Keratinocyte (primary cell): ENCODE measurements at regions not wholly inside any gene's neighbourhood (a gene's known extent, or its start where the extent isn't known, plus 50 kb on each side); places are given as distances from the start of the nearest gene placed in this dataset.

Experiments
- DNase-seq: peaks from one replicate; pipeline ENCODE4 v3.0.0-alpha.2; 2011; ENCODE audit warnings: low read depth, missing footprints, low spot score
- FAIRE-seq: peaks from 2 replicates; lab custom pipeline; 2011; peaks lifted over from hg19 to GRCh38; lab: Jason Lieb, UNC
- H2AFZ ChIP-seq: 2 replicates; pipeline ENCODE4 v1.6.0; 2012; ENCODE audit warnings: low read length, control low read depth, inconsistent platforms; ENCODE audit not compliant: control insufficient read depth
- H3K27ac ChIP-seq: 2 replicates; pipeline ENCODE4 v1.5.1; 2011; ENCODE audit warnings: low read length; ENCODE audit not compliant: control insufficient read depth, insufficient read depth
- H3K27me3 ChIP-seq: 3 replicates; pipeline ENCODE4 v1.6.0; 2011; ENCODE audit warnings: low read length; ENCODE audit not compliant: control insufficient read depth, insufficient read depth; ENCODE audit errors: extremely low read depth
- H3K36me3 ChIP-seq, 2 experiments: 2 replicates in 1 of 2; 3 replicates in 1 of 2; pipeline ENCODE4 v1.5.1; 2011; ENCODE audit warnings: low read length in 2 of 2, mild to moderate bottlenecking in 1 of 2; ENCODE audit not compliant: control insufficient read depth in 2 of 2, insufficient read depth in 2 of 2; ENCODE audit errors: extremely low read depth in 1 of 2
- H3K4me1 ChIP-seq: 3 replicates; pipeline ENCODE4 v1.5.1; 2011; ENCODE audit warnings: low read length; ENCODE audit not compliant: control insufficient read depth, insufficient read depth; ENCODE audit errors: extremely low read depth
- H3K4me2 ChIP-seq: 3 replicates; pipeline ENCODE4 v1.6.0; 2011; ENCODE audit warnings: low read depth, low read length; ENCODE audit not compliant: control insufficient read depth, insufficient read depth; ENCODE audit errors: extremely low read depth
- H3K4me3 ChIP-seq, 3 experiments: fragments of 200-600 bp in 1 of 3; sonication (generic) in 1 of 3; 2 replicates in 2 of 3; 3 replicates in 1 of 3; pipeline ENCODE4 v1.5.1; 2011 to 2016; ENCODE audit warnings: low read length in 3 of 3, mild to moderate bottlenecking in 3 of 3, control low read depth in 2 of 3, inconsistent platforms in 1 of 3, low read depth in 1 of 3, mixed read lengths in 1 of 3, mixed run types in 1 of 3, moderate library complexity in 1 of 3; ENCODE audit not compliant: control insufficient read depth in 2 of 3, insufficient read depth in 2 of 3; ENCODE audit errors: extremely low read depth in 1 of 3
- H3K79me2 ChIP-seq: 2 replicates; pipeline ENCODE4 v1.6.0; 2012; ENCODE audit warnings: low read length; ENCODE audit not compliant: control insufficient read depth, insufficient read depth
- H3K9ac ChIP-seq: 3 replicates; pipeline ENCODE4 v1.6.0; 2011; ENCODE audit warnings: low read length; ENCODE audit not compliant: control insufficient read depth, insufficient read depth; ENCODE audit errors: extremely low read depth
- H3K9me1 ChIP-seq: 3 replicates; pipeline ENCODE4 v1.6.0; 2011; ENCODE audit warnings: low read length; ENCODE audit not compliant: control insufficient read depth, insufficient read depth; ENCODE audit errors: extremely low read depth
- H3K9me3 ChIP-seq: 2 replicates; pipeline ENCODE4 v1.5.1; 2012; ENCODE audit warnings: low read depth, low read length; ENCODE audit not compliant: control insufficient read depth
- H4K20me1 ChIP-seq: 3 replicates; pipeline ENCODE4 v1.6.0; 2011; ENCODE audit warnings: low read length; ENCODE audit not compliant: control insufficient read depth, insufficient read depth; ENCODE audit errors: extremely low read depth
- CTCF ChIP-seq, 3 experiments: IDR thresholded peaks in 1 of 3; conservative IDR thresholded peaks in 1 of 3; optimal IDR thresholded peaks in 1 of 3; 2 replicates in 2 of 3; 3 replicates in 1 of 3; pipeline versions ENCODE3 to v1.5.1; 2011; ENCODE audit warnings: low read length in 3 of 3, mild to moderate bottlenecking in 3 of 3, moderate library complexity in 2 of 3, control low read depth in 1 of 3, inconsistent platforms in 1 of 3; ENCODE audit not compliant: insufficient read depth in 2 of 3; ENCODE audit errors: extremely low read depth in 1 of 3
- EZH2 ChIP-seq: IDR thresholded peaks from one replicate; pipeline ENCODE4 v1.6.1; 2012; ENCODE audit warnings: inconsistent platforms, mild to moderate bottlenecking, low read length, moderate library complexity
- dilution Hi-C: fragments of 300-500 bp; cut with MboI; formaldehyde crosslinking; loops from one replicate; pipeline ENCODE4 v1.7.0; 2020; ENCODE audit warnings: low sequenced_read_pairs; ENCODE audit not compliant: extremely low pct_ligation_motif_present

DNA sequence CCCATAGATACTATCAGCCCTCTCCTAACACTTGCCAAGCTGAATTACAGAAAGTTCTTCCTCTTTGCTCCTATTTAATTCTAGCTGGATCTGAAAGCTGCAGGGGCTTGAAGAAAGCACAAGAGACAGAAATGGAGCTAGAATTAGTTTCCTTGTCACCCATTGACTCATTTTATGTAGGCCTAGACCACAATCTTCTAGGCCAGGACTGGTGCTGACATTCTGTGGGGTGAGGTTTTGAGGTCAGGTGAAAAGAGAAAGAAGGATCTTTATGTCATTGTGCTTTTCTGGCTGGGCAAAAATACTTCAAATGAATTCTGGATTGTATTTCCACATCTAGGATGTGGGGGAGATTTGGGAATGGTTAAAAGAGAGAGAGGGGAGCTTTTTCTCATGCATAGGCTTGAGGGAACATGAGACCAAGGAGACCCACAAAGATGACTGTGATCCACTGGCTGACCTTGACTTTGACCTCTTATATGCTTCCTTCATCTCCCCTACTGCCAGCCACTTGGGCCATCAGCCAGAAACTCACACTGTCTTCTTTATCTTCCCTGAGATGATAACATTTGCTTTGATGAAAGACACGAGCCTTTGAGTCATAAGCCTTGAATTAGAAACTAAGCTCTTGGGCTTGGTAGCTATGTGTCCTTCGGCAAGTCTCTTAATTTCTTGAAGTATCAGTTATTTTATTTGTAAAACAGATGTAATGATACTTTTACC, 274.9 kb upstream of the CADM1 start:
- no peak for FAIRE-seq
- no peak overlapping the region for H3K4me3 ChIP-seq
- no peaks in the 10 kb centered on the region for H3K36me3 ChIP-seq
- H3K9ac ChIP-seq, result no peak overlapping the region
- H3K27me3 ChIP-seq, result no peaks in the 10 kb centered on the region
- H3K9me1 ChIP-seq, result no peaks in the 10 kb centered on the region
- TF ChIP-seq CTCF (optimal IDR thresholded peaks at IDR 0.05 in 1 of 3, IDR thresholded peaks at IDR 0.05 in 1 of 3, conservative IDR thresholded peaks at IDR 0.05 in 1 of 3; ENCODE audit: extremely low read depth in 1 of 3, insufficient read depth in 2 of 3, low read length in 3 of 3), result no peak
- no peak for TF ChIP-seq EZH2
- H3K4me2 ChIP-seq, result no peak overlapping the region
- no peaks in the 10 kb centered on the region for H3K9me3 ChIP-seq
- peaks cover 3% of the 10 kb centered on the region for H3K4me1 ChIP-seq
- no peak overlapping the region for H3K27ac ChIP-seq
- H3K79me2 ChIP-seq, result no peaks in the 10 kb centered on the region
- dilution Hi-C loops, result no loop called here
- H2AFZ ChIP-seq, result no peak overlapping the region
- H4K20me1 ChIP-seq, result no peaks in the 10 kb centered on the region
- DNase-seq, result no peak

GRCh38 chr11:115776916-115777315, 272.7 kb upstream of the CADM1 start:
- no peak overlapping the region for H3K9ac ChIP-seq
- H4K20me1 ChIP-seq, result no peaks in the 10 kb centered on the region
- no peak overlapping the region for H3K4me3 ChIP-seq
- H3K36me3 ChIP-seq, result no peaks in the 10 kb centered on the region
- no peak overlapping the region for H3K4me2 ChIP-seq
- no peak for TF ChIP-seq CTCF (optimal IDR thresholded peaks at IDR 0.05 in 1 of 3, IDR thresholded peaks at IDR 0.05 in 1 of 3, conservative IDR thresholded peaks at IDR 0.05 in 1 of 3; ENCODE audit: extremely low read depth in 1 of 3, insufficient read depth in 2 of 3, low read length in 3 of 3)
- no peak for TF ChIP-seq EZH2
- no peak overlapping the region for H3K27ac ChIP-seq
- dilution Hi-C loops, result no loop called here
- H2AFZ ChIP-seq, result no peak overlapping the region
- H3K79me2 ChIP-seq, result no peaks in the 10 kb centered on the region
- DNase-seq (no peak), FAIRE-seq (no peak)
- H3K4me1 ChIP-seq, result peaks cover 7% of the 10 kb centered on the region
- H3K27me3 ChIP-seq, result no peaks in the 10 kb centered on the region
- H3K9me1 ChIP-seq, result no peaks in the 10 kb centered on the region
- H3K9me3 ChIP-seq, result no peaks in the 10 kb centered on the region
